Esophagus muscularis mucosa (tissue), 3 donors: ENCODE measurements at regions not wholly inside any gene's neighbourhood (a gene's known extent, or its start where the extent isn't known, plus 50 kb on each side); places are given as distances from the start of the nearest gene placed in this dataset.

Experiments
- POLR2A ChIP-seq: fragments of 450-650 bp; IDR thresholded peaks from one replicate; pipeline ENCODE4 v1.6.1; 2017; ENCODE audit warnings: antibody characterized with exemption, moderate library complexity, mild to moderate bottlenecking, low read depth
- TF ChIP-seq, protein P1 (sequence below), 3 experiments: fragments of 200-600 bp in 2 of 3; fragments of 450-650 bp in 1 of 3; sonication (generic) in 2 of 3; IDR thresholded peaks; one replicate each; pipeline ENCODE4 v1.5.1; 2017 to 2019; ENCODE audit warnings: antibody characterized with exemption in 3 of 3, mild to moderate bottlenecking in 2 of 3, moderate library complexity in 1 of 3

DNA sequence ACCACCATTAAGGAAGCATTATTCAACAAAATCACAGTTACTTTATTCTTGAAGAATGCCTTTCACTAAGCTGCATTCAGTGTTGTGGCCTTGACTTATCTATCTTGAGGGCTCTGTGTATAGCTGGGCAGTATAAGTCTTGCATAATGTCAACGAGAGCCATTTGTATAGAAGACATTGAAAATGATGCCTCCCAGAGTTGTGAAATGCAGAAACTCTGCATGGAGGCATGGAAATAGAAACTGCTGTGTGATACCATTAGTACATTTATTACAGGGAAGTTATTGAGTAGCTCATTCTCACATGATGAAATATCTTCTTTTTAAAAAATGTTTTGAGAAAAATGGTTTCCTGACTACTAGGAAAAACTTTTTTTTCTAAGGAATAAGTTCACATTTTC lies 111.4 kb upstream of the SNX7 start:
- TF ChIP-seq, protein P1, sequence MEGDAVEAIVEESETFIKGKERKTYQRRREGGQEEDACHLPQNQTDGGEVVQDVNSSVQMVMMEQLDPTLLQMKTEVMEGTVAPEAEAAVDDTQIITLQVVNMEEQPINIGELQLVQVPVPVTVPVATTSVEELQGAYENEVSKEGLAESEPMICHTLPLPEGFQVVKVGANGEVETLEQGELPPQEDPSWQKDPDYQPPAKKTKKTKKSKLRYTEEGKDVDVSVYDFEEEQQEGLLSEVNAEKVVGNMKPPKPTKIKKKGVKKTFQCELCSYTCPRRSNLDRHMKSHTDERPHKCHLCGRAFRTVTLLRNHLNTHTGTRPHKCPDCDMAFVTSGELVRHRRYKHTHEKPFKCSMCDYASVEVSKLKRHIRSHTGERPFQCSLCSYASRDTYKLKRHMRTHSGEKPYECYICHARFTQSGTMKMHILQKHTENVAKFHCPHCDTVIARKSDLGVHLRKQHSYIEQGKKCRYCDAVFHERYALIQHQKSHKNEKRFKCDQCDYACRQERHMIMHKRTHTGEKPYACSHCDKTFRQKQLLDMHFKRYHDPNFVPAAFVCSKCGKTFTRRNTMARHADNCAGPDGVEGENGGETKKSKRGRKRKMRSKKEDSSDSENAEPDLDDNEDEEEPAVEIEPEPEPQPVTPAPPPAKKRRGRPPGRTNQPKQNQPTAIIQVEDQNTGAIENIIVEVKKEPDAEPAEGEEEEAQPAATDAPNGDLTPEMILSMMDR (IDR thresholded peaks at IDR 0.05): no peak
- TF ChIP-seq POLR2A: no peak
